ENCODE measurements at regions not wholly inside any gene's neighbourhood (a gene's known extent, or its start where the extent isn't known, plus 50 kb on each side); places are given as distances from the start of the nearest gene placed in this dataset.
"Not testable (repeated sequence)": the region's sequence is repeated elsewhere in the genome, so short reads cannot be mapped to it uniquely, and the experiment has no call there.

- DNase-seq (ENCODE audit: low read depth) = no peak
Observed at GRCh38 chr12:4191642-4192041, 81.9 kb upstream of the CCND2 start.

GRCh38 chr12:4191149-4191548 is 82.4 kb upstream of the CCND2 start:
- no peak for DNase-seq (ENCODE audit: low read depth)

- no peak for DNase-seq (ENCODE audit: low read depth)
Observed at GRCh38 chr12:4190366-4191063, 83.0 kb upstream of the CCND2 start.

GRCh38 chr12:4189721-4190120 is 83.8 kb upstream of the CCND2 start:
- DNase-seq (ENCODE audit: low read depth) = no peak

GRCh38 chr12:4187916-4188315 is 85.6 kb upstream of the CCND2 start:
- no peak for DNase-seq (ENCODE audit: low read depth)

GRCh38 chr12:4187315-4187714 is 86.2 kb upstream of the CCND2 start:
- DNase-seq (ENCODE audit: low read depth) = not testable (repeated sequence)

GRCh38 chr12:4178424-4179170 is 95.0 kb upstream of the CCND2 start:
- no peak for DNase-seq (ENCODE audit: low read depth)

GRCh38 chr12:4177262-4177661 is 96.3 kb upstream of the CCND2 start:
- no peak for DNase-seq (ENCODE audit: low read depth)

- no peak for DNase-seq (ENCODE audit: low read depth)
Observed at GRCh38 chr12:4176168-4176567, 97.4 kb upstream of the CCND2 start.

GRCh38 chr12:4174417-4174816 is 99.1 kb upstream of the CCND2 start:
- DNase-seq (ENCODE audit: low read depth) = no peak

- no peak for DNase-seq (ENCODE audit: low read depth)
Observed at GRCh38 chr12:4172999-4173398, 100.6 kb upstream of the CCND2 start.

- DNase-seq (ENCODE audit: low read depth) = no peak
Observed at GRCh38 chr12:4171742-4172141, 101.8 kb upstream of the CCND2 start.

GRCh38 chr12:4169959-4170358 is 103.6 kb upstream of the CCND2 start:
- no peak for DNase-seq (ENCODE audit: low read depth)

- DNase-seq (ENCODE audit: low read depth) = no peak
Observed at GRCh38 chr12:4169531-4169930, 104.0 kb upstream of the CCND2 start.

- DNase-seq (ENCODE audit: low read depth) = no peak
Observed at GRCh38 chr12:4168036-4168435, 105.5 kb upstream of the CCND2 start.

- peak; percentile 55 for DNase-seq (ENCODE audit: low read depth)
Observed at GRCh38 chr12:4164559-4165558, 108.7 kb upstream of the CCND2 start.

- no peak for DNase-seq (ENCODE audit: low read depth)
Observed at GRCh38 chr12:4164188-4164558, 109.4 kb upstream of the CCND2 start.

- DNase-seq (ENCODE audit: low read depth) = no peak
Observed at GRCh38 chr12:4161718-4162117, 111.8 kb upstream of the CCND2 start.

GRCh38 chr12:4160314-4161040 is 113.1 kb upstream of the CCND2 start:
- no peak for DNase-seq (ENCODE audit: low read depth)

GRCh38 chr12:4159851-4160250 is 113.7 kb upstream of the CCND2 start:
- no peak for DNase-seq (ENCODE audit: low read depth)

- no peak for DNase-seq (ENCODE audit: low read depth)
Observed at GRCh38 chr12:4158306-4158705, 115.3 kb upstream of the CCND2 start.

- DNase-seq (ENCODE audit: low read depth) = no peak
Observed at GRCh38 chr12:4157122-4157521, 116.4 kb upstream of the CCND2 start.

All from HS-5 (cell line).